ENCODE measurements at regions not wholly inside any gene's neighbourhood (a gene's known extent, or its start where the extent isn't known, plus 50 kb on each side); places are given as distances from the start of the nearest gene placed in this dataset.

- no peak for TF ChIP-seq CEBPB (IDR thresholded peaks at IDR 0.05)
- no peak for TF ChIP-seq TAF1 (IDR thresholded peaks at IDR 0.05; ENCODE audit: low read depth)
- no peak for TF ChIP-seq ZBTB7A (IDR thresholded peaks at IDR 0.05; ENCODE audit: low read depth)
- TF ChIP-seq TCF12 (IDR thresholded peaks at IDR 0.05; ENCODE audit: low read depth), result no peak
These were observed 104.4 kb downstream of the MANEA start for GRCh38 chr6:95681736-95682135.

- TF ChIP-seq EP300 (IDR thresholded peaks at IDR 0.05; ENCODE audit: borderline replicate concordance) (no peak), RAD21 (IDR thresholded peaks at IDR 0.05; ENCODE audit: low read depth) (no peak), USF1 (IDR thresholded peaks at IDR 0.05) (no peak), TAF1 (IDR thresholded peaks at IDR 0.05; ENCODE audit: low read depth) (no peak), NFIC (IDR thresholded peaks at IDR 0.05) (no peak), MAX (IDR thresholded peaks at IDR 0.05) (no peak), FOXM1 (IDR thresholded peaks at IDR 0.05; ENCODE audit: borderline replicate concordance, low read depth) (no peak), REST (IDR thresholded peaks at IDR 0.05; ENCODE audit: low read depth) (no peak), TCF12 (IDR thresholded peaks at IDR 0.05; ENCODE audit: low read depth) (no peak), TEAD4 (IDR thresholded peaks at IDR 0.05) (no peak), CREB1 (IDR thresholded peaks at IDR 0.05; ENCODE audit: low read depth) (no peak), ZBTB7A (IDR thresholded peaks at IDR 0.05; ENCODE audit: low read depth) (no peak), YY1 (IDR thresholded peaks at IDR 0.05; ENCODE audit: low read depth) (no peak), CEBPB (IDR thresholded peaks at IDR 0.05) (no peak), EGR1 (IDR thresholded peaks at IDR 0.05) (no peak)
These were observed 105.1 kb downstream of the MANEA start for GRCh38 chr6:95682476-95682875.

- TF ChIP-seq TEAD4 (IDR thresholded peaks at IDR 0.05) (no peak), EGR1 (IDR thresholded peaks at IDR 0.05) (no peak), USF1 (IDR thresholded peaks at IDR 0.05) (no peak), TCF12 (IDR thresholded peaks at IDR 0.05; ENCODE audit: low read depth) (no peak), RAD21 (IDR thresholded peaks at IDR 0.05; ENCODE audit: low read depth) (no peak), FOXM1 (IDR thresholded peaks at IDR 0.05; ENCODE audit: borderline replicate concordance, low read depth) (no peak), CREB1 (IDR thresholded peaks at IDR 0.05; ENCODE audit: low read depth) (no peak), TAF1 (IDR thresholded peaks at IDR 0.05; ENCODE audit: low read depth) (no peak), CEBPB (IDR thresholded peaks at IDR 0.05) (no peak), ZBTB7A (IDR thresholded peaks at IDR 0.05; ENCODE audit: low read depth) (no peak), EP300 (IDR thresholded peaks at IDR 0.05; ENCODE audit: borderline replicate concordance) (no peak), MAX (IDR thresholded peaks at IDR 0.05) (no peak), NFIC (IDR thresholded peaks at IDR 0.05) (no peak), REST (IDR thresholded peaks at IDR 0.05; ENCODE audit: low read depth) (no peak), YY1 (IDR thresholded peaks at IDR 0.05; ENCODE audit: low read depth) (no peak)
These were observed 108.5 kb downstream of the MANEA start for GRCh38 chr6:95685822-95686221.

GRCh38 chr6:95686272-95686671, 108.9 kb downstream of the MANEA start:
- no peak for TF ChIP-seq REST (IDR thresholded peaks at IDR 0.05; ENCODE audit: low read depth)
- no peak for TF ChIP-seq TAF1 (IDR thresholded peaks at IDR 0.05; ENCODE audit: low read depth)
- no peak for TF ChIP-seq ZBTB7A (IDR thresholded peaks at IDR 0.05; ENCODE audit: low read depth)
- no peak for TF ChIP-seq CEBPB (IDR thresholded peaks at IDR 0.05)
- no peak for TF ChIP-seq MAX (IDR thresholded peaks at IDR 0.05)
- TF ChIP-seq FOXM1 (IDR thresholded peaks at IDR 0.05; ENCODE audit: borderline replicate concordance, low read depth), result no peak
- no peak for TF ChIP-seq EGR1 (IDR thresholded peaks at IDR 0.05)
- TF ChIP-seq RAD21 (IDR thresholded peaks at IDR 0.05; ENCODE audit: low read depth), result no peak
- TF ChIP-seq YY1 (IDR thresholded peaks at IDR 0.05; ENCODE audit: low read depth), result no peak
- no peak for TF ChIP-seq EP300 (IDR thresholded peaks at IDR 0.05; ENCODE audit: borderline replicate concordance)

Measured in Ishikawa (cell line).